Activated T-helper 1 cell treated with anti-CD3 and anti-CD28 coated beads, Interleukin-2, amount 50 U/mL, for 16 hours (primary cell): ENCODE measurements at regions not wholly inside any gene's neighbourhood (a gene's known extent, or its start where the extent isn't known, plus 50 kb on each side); places are given as distances from the start of the nearest gene placed in this dataset.

Experiments
- DNase-seq, 2 donors: peaks; one replicate each; pipeline ENCODE4 v3.0.0-alpha.2; 2020; ENCODE audit warnings: low read depth in 1 of 2, low spot score in 1 of 2

- no peak for DNase-seq
Measured at GRCh38 chrX:88416965-88417364, 330.1 kb upstream of the CPXCR1 start.

DNA sequence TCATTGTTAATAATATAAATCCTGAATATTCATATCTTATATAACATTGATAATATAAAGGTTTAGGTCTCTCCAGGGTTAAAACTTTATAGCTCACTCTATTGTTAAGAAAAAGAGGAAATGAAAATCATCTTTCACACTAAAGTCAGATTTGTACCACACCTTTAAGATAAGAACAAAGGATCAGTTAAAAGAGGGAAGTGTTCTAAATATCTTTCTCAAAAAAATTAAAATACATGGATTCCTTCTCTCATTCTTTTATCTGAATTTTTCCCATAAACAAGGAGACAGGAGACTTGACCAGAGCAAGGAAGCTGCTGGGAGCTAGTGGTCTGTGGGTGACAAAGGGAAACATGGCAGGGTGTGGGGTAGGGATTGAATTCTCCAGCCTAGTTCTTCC lies 323.0 kb upstream of the CPXCR1 start:
- DNase-seq: no peak

GRCh38 chrX:88424541-88424940 lies 322.5 kb upstream of the CPXCR1 start:
- no peak for DNase-seq

DNA sequence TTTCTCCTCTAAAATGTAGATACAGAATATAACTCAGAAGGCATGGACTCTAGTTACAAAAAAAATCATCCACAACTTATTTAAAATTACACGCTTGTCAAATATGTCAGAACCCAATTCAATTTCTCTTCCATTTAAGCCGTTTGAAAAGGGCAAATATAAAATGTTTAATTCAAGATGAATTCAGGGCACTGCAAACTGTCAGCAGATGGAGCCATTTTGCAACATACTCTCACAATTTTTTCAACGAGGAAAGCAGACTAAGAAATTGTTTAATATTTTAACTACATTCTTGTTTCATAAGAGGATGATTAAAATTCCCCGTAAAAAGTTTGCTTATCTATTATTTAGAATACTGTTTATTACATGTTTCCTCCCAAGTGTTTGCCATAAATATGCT lies 321.3 kb upstream of the CPXCR1 start:
- no peak for DNase-seq

DNA sequence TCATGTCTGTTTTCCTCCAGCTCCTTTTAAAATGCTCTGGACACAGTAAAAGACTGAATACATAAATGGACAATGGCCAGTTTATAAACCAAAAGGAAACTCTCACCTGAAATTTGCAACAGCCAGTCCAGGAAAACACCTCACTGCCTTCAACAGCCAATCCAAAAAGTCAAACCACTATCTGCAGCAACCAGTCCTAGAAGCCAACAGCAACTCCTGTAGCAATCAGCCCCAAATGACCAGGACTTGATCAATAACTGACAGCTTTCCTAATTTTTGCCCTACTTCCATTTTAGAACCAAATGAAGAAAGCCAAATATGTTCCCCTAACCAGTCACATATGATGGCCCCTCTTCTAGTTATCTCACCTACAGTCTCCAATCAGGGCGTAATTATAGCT lies 309.5 kb upstream of the CPXCR1 start:
- no peak for DNase-seq

DNA sequence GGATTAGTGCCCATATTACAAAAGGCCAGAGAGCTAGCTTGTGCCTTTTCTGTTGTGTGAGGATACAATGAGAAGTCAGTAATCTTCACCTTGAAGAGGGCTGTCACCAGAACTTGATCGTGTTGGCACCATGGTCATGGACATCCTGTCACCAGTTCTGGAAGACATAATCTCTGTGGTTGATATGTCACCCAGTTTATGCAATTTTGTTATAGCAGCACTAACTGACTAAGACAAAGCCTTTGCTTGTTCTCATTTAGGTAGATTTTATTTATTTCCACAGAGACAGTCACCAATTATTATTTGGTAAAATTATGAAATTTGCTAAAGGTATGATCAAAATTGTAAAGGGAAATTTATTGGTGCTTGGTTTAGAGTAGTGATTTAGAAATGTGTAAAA lies 308.8 kb upstream of the CPXCR1 start:
- DNase-seq: no peak

DNA sequence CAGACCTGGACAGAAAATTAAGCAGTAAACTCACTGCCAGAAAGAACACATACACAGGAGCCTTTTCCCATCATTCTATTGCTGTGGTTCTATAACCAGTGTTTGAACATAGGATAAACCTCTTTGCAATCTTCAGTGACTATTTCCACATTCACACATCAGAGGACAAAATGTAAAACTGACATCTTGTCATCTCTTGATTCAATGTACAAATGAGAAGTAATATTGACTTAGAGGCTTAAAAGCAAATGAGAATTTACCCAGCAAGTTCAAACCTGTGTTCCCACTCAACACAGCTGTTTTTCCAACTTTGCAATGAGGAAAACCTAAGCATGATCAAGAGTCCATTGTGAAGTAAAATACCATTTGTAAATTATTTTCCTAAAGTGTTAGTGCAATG lies 307.1 kb upstream of the CPXCR1 start:
- no peak for DNase-seq
